Body of pancreas (tissue), 4 donors: ENCODE measurements at regions not wholly inside any gene's neighbourhood (a gene's known extent, or its start where the extent isn't known, plus 50 kb on each side); places are given as distances from the start of the nearest gene placed in this dataset.
"Not testable (repeated sequence)": the region's sequence is repeated elsewhere in the genome, so short reads cannot be mapped to it uniquely, and the experiment has no call there.

Source experiments
- ATAC-seq: fragments of 150-250 bp; one replicate; pipeline ENCODE4 v1.9.1; 2016
- DNase-seq, 4 donors: peaks; one replicate each; pipeline ENCODE4 v3.0.0-alpha.2; 2019
- H3K27ac ChIP-seq, 4 donors: fragments of 200-600 bp; sonication (generic); 1 replicate in 3 of 4; 2 replicates in 1 of 4; pipeline versions ENCODE4 v1.5.1 to v1.6.1; 2016 to 2019; ENCODE audit warnings: mild to moderate bottlenecking in 1 of 4, mixed read lengths in 1 of 4, moderate library complexity in 1 of 4
- H3K27me3 ChIP-seq, 2 donors: fragments of 200-600 bp; sonication (generic); one replicate each; pipeline ENCODE4 v1.6.0; 2016; ENCODE audit warnings: mild to moderate bottlenecking in 1 of 2
- H3K36me3 ChIP-seq, 2 donors: fragments of 200-600 bp; sonication (generic); replicated peaks in 1 of 2; 2 replicates each; pipeline ENCODE4 v1.5.1; 2016; ENCODE audit warnings: low read depth in 2 of 2; ENCODE audit not compliant: insufficient read depth in 1 of 2
- H3K4me1 ChIP-seq: fragments of 200-600 bp; sonication (generic); one replicate; pipeline ENCODE4 v1.6.0; 2016
- H3K4me3 ChIP-seq, 2 donors: fragments of 200-600 bp; sonication (generic); 1 replicate in 1 of 2; 2 replicates in 1 of 2; pipeline ENCODE4 v1.5.1; 2016 to 2019
- H3K9me3 ChIP-seq, 3 donors: fragments of 200-600 bp; sonication (generic); 1 replicate in 2 of 3; 2 replicates in 1 of 3; pipeline ENCODE4 v1.5.1; 2016
- CTCF ChIP-seq, 7 experiments: fragments of 450-650 bp in 4 of 7; fragments of 200-600 bp in 3 of 7; sonication (generic) in 3 of 7; IDR thresholded peaks; one replicate each; pipeline ENCODE4 v1.5.1; 2016 to 2019; ENCODE audit warnings: antibody characterized with exemption in 7 of 7
- POLR2A ChIP-seq, 3 donors: fragments of 450-650 bp; IDR thresholded peaks; one replicate each; pipeline ENCODE4 v1.6.1; 2016; ENCODE audit warnings: antibody characterized with exemption in 3 of 3, mild to moderate bottlenecking in 2 of 3
- WGBS, 2 donors: methylation state at CpG; one replicate each; pipeline ENCODE4 v1.1.5; 2017; 5-methylcytosine and 5-hydroxymethylcytosine counted together
- intact Hi-C: fragments of 100-400 bp; cut with DNase I; formaldehyde crosslinking; loops from one replicate; pipeline ENCODE4 v1.15.1; 2023

- H3K36me3 ChIP-seq = no peaks in the 10 kb centered on the region
- H3K4me1 ChIP-seq = no peaks in the 10 kb centered on the region
- WGBS, 2 donors = 55 to 59% methylated on average over 4 of the region's 4 CpGs
- H3K27ac ChIP-seq = no peak overlapping the region
- DNase-seq (no peak), ATAC-seq (no peak)
- no peak overlapping the region for H3K4me3 ChIP-seq
- no peak for TF ChIP-seq POLR2A (IDR thresholded peaks at IDR 0.05)
- TF ChIP-seq CTCF (IDR thresholded peaks at IDR 0.05) = no peak
- H3K9me3 ChIP-seq = no peaks in the 10 kb centered on the region
- no peaks in the 10 kb centered on the region for H3K27me3 ChIP-seq
- intact Hi-C loops = loop anchor here (10.0 kb wide), 1 partner anchor 1077 kb away; no protein-coding TSS in a partner anchor
Measured at GRCh38 chr12:42021469-42021868, 123.2 kb downstream of the GXYLT1 start.

GRCh38 chr12:42020226-42020625 is 124.4 kb downstream of the GXYLT1 start:
- H3K27ac ChIP-seq = no peak overlapping the region
- intact Hi-C loops = loop anchor here (10.0 kb wide), 1 partner anchor 1075 kb away; no protein-coding TSS in a partner anchor
- ATAC-seq (no peak), DNase-seq (no peak)
- H3K36me3 ChIP-seq = no peaks in the 10 kb centered on the region
- H3K4me1 ChIP-seq = no peaks in the 10 kb centered on the region
- H3K4me3 ChIP-seq = no peak overlapping the region
- no peaks in the 10 kb centered on the region for H3K9me3 ChIP-seq
- TF ChIP-seq POLR2A (IDR thresholded peaks at IDR 0.05) = no peak
- no peak for TF ChIP-seq CTCF (IDR thresholded peaks at IDR 0.05)
- WGBS, 2 donors = 87 to 93% methylated on average over 4 of the region's 4 CpGs
- no peaks in the 10 kb centered on the region for H3K27me3 ChIP-seq

GRCh38 chr12:42019746-42020145 is 124.9 kb downstream of the GXYLT1 start:
- WGBS, 2 donors = 35 to 39% methylated on average over 3 of the region's 3 CpGs
- no peak for DNase-seq

GRCh38 chr12:42017051-42017450 is 127.6 kb downstream of the GXYLT1 start:
- Histone ChIP-seq H3K36me3 (no peaks in the 10 kb centered on the region), H3K27ac (no peak overlapping the region), H3K9me3 (no peaks in the 10 kb centered on the region), H3K4me3 (no peak overlapping the region), H3K27me3 (no peaks in the 10 kb centered on the region), H3K4me1 (no peaks in the 10 kb centered on the region)
- WGBS, 2 donors = 51 to 63% methylated on average over 6 of the region's 6 CpGs
- intact Hi-C loops = no loop called here
- ATAC-seq (no peak), DNase-seq (no peak)
- TF ChIP-seq CTCF (IDR thresholded peaks at IDR 0.05) = no peak
- TF ChIP-seq POLR2A (IDR thresholded peaks at IDR 0.05) = no peak

More at GRCh38 chr12:42019746-42020145, 124.9 kb downstream of the GXYLT1 start:
- ATAC-seq = no peak
- intact Hi-C loops = loop anchor here (10.0 kb wide), 1 partner anchor 1075 kb away; no protein-coding TSS in a partner anchor
- no peaks in the 10 kb centered on the region for H3K27me3 ChIP-seq
- no peaks in the 10 kb centered on the region for H3K4me1 ChIP-seq
- no peaks in the 10 kb centered on the region for H3K36me3 ChIP-seq
- H3K4me3 ChIP-seq = no peak overlapping the region
- TF ChIP-seq CTCF (IDR thresholded peaks at IDR 0.05) (no peak), POLR2A (IDR thresholded peaks at IDR 0.05) (no peak)
- H3K27ac ChIP-seq = no peak overlapping the region
- H3K9me3 ChIP-seq = no peaks in the 10 kb centered on the region

- no peak for TF ChIP-seq CTCF (IDR thresholded peaks at IDR 0.05)
- TF ChIP-seq POLR2A (IDR thresholded peaks at IDR 0.05) = no peak
- no peaks in the 10 kb centered on the region for H3K9me3 ChIP-seq
- no peak overlapping the region for H3K4me3 ChIP-seq
- intact Hi-C loops = no loop called here
- no peaks in the 10 kb centered on the region for H3K4me1 ChIP-seq
- H3K27ac ChIP-seq = no peak overlapping the region
- no peaks in the 10 kb centered on the region for H3K36me3 ChIP-seq
- DNase-seq = no peak
- no peaks in the 10 kb centered on the region for H3K27me3 ChIP-seq
- ATAC-seq = no peak
Measured at GRCh38 chr12:42015051-42015461, 129.6 kb downstream of the GXYLT1 start.

- H3K4me1 ChIP-seq, H3K27me3 ChIP-seq, intact Hi-C loops, DNase-seq, H3K9me3 ChIP-seq, H3K27ac ChIP-seq, H3K4me3 ChIP-seq, ATAC-seq, H3K36me3 ChIP-seq: not testable (repeated sequence)
- WGBS, 2 donors = 53 to 65% methylated on average over 2 of the region's 2 CpGs
Measured at GRCh38 chr12:42012501-42012900, 132.2 kb downstream of the GXYLT1 start.
